ENCODE measurements at regions not wholly inside any gene's neighbourhood (a gene's known extent, or its start where the extent isn't known, plus 50 kb on each side); places are given as distances from the start of the nearest gene placed in this dataset.

- TF ChIP-seq CTCF (IDR thresholded peaks at IDR 0.05) = no peak
- no peak for TF ChIP-seq POLR2A (IDR thresholded peaks at IDR 0.05)
Measured at GRCh38 chr5:106159616-106160015, 1511.1 kb downstream of the EFNA5 start.

Measured in right lobe of liver (tissue), 4 donors.